ENCODE measurements at regions not wholly inside any gene's neighbourhood (a gene's known extent, or its start where the extent isn't known, plus 50 kb on each side); places are given as distances from the start of the nearest gene placed in this dataset.

GRCh38 chr1:173377266-173377665 lies 99.9 kb upstream of the PRDX6 start:
- H3K27ac ChIP-seq (ENCODE audit: insufficient read depth, low read length), result no peak overlapping the region
- no peak overlapping the region for H2BK15ac ChIP-seq (ENCODE audit: low read depth, low read length)
- POLR2A ChIA-PET (ENCODE audit: unreplicated experiment), result no interaction called here
- no peak overlapping the region for H3K4ac ChIP-seq (ENCODE audit: low read depth, low read length)
- H3K36me3 ChIP-seq (ENCODE audit: control insufficient read depth, insufficient read depth, low read length), result no peaks in the 10 kb centered on the region
- no peak overlapping the region for H2AK9ac ChIP-seq (replicated peaks; ENCODE audit: low read depth, low read length, poor library complexity)
- ATAC-seq (ENCODE audit: low read depth) (no peak), DNase-seq (no peak)
- no peak overlapping the region for H2AFZ ChIP-seq (replicated peaks; ENCODE audit: low read length, poor library complexity)
- no peaks in the 10 kb centered on the region for H4K20me1 ChIP-seq (ENCODE audit: insufficient read depth, low read length)
- H3K18ac ChIP-seq (ENCODE audit: low read depth, low read length), result no peak overlapping the region
- H2BK5ac ChIP-seq (ENCODE audit: low read depth, low read length, poor library complexity, severe bottlenecking), result no peak overlapping the region
- TF ChIP-seq FOS (IDR thresholded peaks at IDR 0.05; ENCODE audit: low read depth, low read length) (no peak), CEBPB (IDR thresholded peaks at IDR 0.05; ENCODE audit: low read depth, low read length) (no peak), SMC3 (IDR thresholded peaks at IDR 0.05; ENCODE audit: low read depth, low read length) (no peak)
- 87% methylated on average over 10 of the region's 13 CpGs; no CpG with 5 or more reads in 1 of the 2 experiments for WGBS, 2 experiments (ENCODE audit: extremely low coverage in 2 of 2, insufficient read length in 1 of 2)
- H3K4me2 ChIP-seq (ENCODE audit: low read depth, low read length), result no peak overlapping the region
- H3K27me3 ChIP-seq (ENCODE audit: control insufficient read depth, insufficient read depth, low read length), result no peaks in the 10 kb centered on the region
- no peaks in the 10 kb centered on the region for H3K9me1 ChIP-seq (ENCODE audit: insufficient read depth, low read length)
- in situ Hi-C loops (cut with MboI; ENCODE audit: low sequenced_read_pairs), result no loop called here
- no peak overlapping the region for H3K23ac ChIP-seq (ENCODE audit: low read depth, low read length)
- H4K91ac ChIP-seq (ENCODE audit: insufficient read depth, low read depth, low read length), result no peak overlapping the region
- H4K8ac ChIP-seq (ENCODE audit: low read depth in 2 of 2, low read length in 2 of 2), result no peak overlapping the region
- no peak overlapping the region for H3K4me3 ChIP-seq (ENCODE audit: insufficient read depth, low read depth, low read length)
- H4K5ac ChIP-seq (ENCODE audit: low read depth, low read length), result no peak overlapping the region
- no peaks in the 10 kb centered on the region for H3K4me1 ChIP-seq (ENCODE audit: control insufficient read depth, insufficient read depth, low read length)
- H3K9me3 ChIP-seq (ENCODE audit: control insufficient read depth, insufficient read depth, low read length), result peaks cover 7% of the 10 kb centered on the region
- H2BK120ac ChIP-seq (ENCODE audit: low read depth, low read length), result no peak overlapping the region
- BruUV-seq (replicated peaks), result no TSS peak
- CTCF ChIA-PET, result no interaction called here
- dilution Hi-C loops (cut with HindIII; ENCODE audit: low sequenced_read_pairs, unreplicated experiment), result no loop called here
- H3K9ac ChIP-seq (ENCODE audit: low read depth, low read length), result no peak overlapping the region
- intact Hi-C loops (cut with micrococcal nuclease), result no loop called here
- no peaks in the 10 kb centered on the region for H3K79me1 ChIP-seq (ENCODE audit: low read depth in 1 of 2, low read length in 2 of 2)
- no peak overlapping the region for H3K14ac ChIP-seq (replicated peaks; ENCODE audit: low read depth, low read length)
- no peak overlapping the region for H2BK20ac ChIP-seq (ENCODE audit: low read depth, low read length)
- H2AK5ac ChIP-seq (ENCODE audit: low read depth, low read length), result no peak overlapping the region
- H3K56ac ChIP-seq (ENCODE audit: extremely low read depth, insufficient read depth, low read length), result no peak overlapping the region

All from IMR-90 (cell line).